ENCODE measurements at regions not wholly inside any gene's neighbourhood (a gene's known extent, or its start where the extent isn't known, plus 50 kb on each side); places are given as distances from the start of the nearest gene placed in this dataset.
A peak's percentile ranks its signal among the peaks of the same experiment; 100 is the strongest.

DNA sequence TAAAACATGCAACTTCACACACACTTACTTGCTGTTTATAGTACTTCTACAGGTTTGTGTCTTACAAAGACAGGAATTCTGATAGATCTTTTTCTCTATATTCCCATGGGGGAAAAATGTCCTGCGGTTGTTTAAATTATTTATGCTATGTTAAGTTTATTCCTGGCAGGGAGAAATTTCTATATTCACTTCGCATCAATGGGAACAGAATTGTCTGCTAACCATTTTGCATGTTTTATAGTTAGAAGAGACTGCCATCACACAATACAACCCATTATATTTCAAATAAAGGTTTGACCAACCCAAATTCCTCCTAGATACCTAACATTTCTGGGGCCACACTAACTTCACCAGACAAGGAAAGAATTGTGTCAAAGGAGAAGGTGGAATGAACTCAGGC, 110.0 kb upstream of the PRR16 start:
- CTCF ChIA-PET = no interaction called here
- peaks cover 6% of the 10 kb centered on the region for H3K9me3 ChIP-seq (ENCODE audit: control insufficient read depth, insufficient read depth, low read length)
- no peak overlapping the region for H2BK20ac ChIP-seq (ENCODE audit: low read depth, low read length)
- no peaks in the 10 kb centered on the region for H3K36me3 ChIP-seq (ENCODE audit: control insufficient read depth, insufficient read depth, low read length)
- H3K56ac ChIP-seq (ENCODE audit: extremely low read depth, insufficient read depth, low read length) = no peak overlapping the region
- H3K4me1 ChIP-seq (ENCODE audit: control insufficient read depth, insufficient read depth, low read length) = no peaks in the 10 kb centered on the region
- intact Hi-C loops (cut with micrococcal nuclease) = no loop called here
- no peaks in the 10 kb centered on the region for H3K27me3 ChIP-seq (ENCODE audit: control insufficient read depth, insufficient read depth, low read length)
- no peak for DNase-seq
- dilution Hi-C loops (cut with HindIII; ENCODE audit: low sequenced_read_pairs, unreplicated experiment) = no loop called here
- H3K4me2 ChIP-seq (ENCODE audit: low read depth, low read length) = no peak overlapping the region
- H3K18ac ChIP-seq (ENCODE audit: low read depth, low read length) = peak overlapping the region; percentile 44; the same call in 1 of the 2 replicates
- no peak overlapping the region for H4K8ac ChIP-seq (ENCODE audit: low read depth in 2 of 2, low read length in 2 of 2)
- no peak overlapping the region for H3K4ac ChIP-seq (ENCODE audit: low read depth, low read length)
- POLR2A ChIA-PET (ENCODE audit: unreplicated experiment) = no interaction called here
- no peak overlapping the region for H2BK120ac ChIP-seq (ENCODE audit: low read depth, low read length)
- no peak overlapping the region for H3K4me3 ChIP-seq (ENCODE audit: insufficient read depth, low read depth, low read length)
- H3K23ac ChIP-seq (ENCODE audit: low read depth, low read length) = no peak overlapping the region
- no peak for ATAC-seq (ENCODE audit: low read depth)
- H4K91ac ChIP-seq (ENCODE audit: insufficient read depth, low read depth, low read length) = no peak overlapping the region
- in situ Hi-C loops (cut with MboI; ENCODE audit: low sequenced_read_pairs) = no loop called here
- H4K20me1 ChIP-seq (ENCODE audit: insufficient read depth, low read length) = no peaks in the 10 kb centered on the region
- H3K14ac ChIP-seq (replicated peaks; ENCODE audit: low read depth, low read length) = no peak overlapping the region
- no peak overlapping the region for H3K27ac ChIP-seq (ENCODE audit: insufficient read depth, low read length)
- TF ChIP-seq RFX5 (IDR thresholded peaks at IDR 0.05; ENCODE audit: low read depth, low read length) (no peak), RAD21 (IDR thresholded peaks at IDR 0.05; ENCODE audit: low read length) (no peak), CEBPB (IDR thresholded peaks at IDR 0.05; ENCODE audit: low read depth, low read length) (no peak)
- H2BK15ac ChIP-seq (ENCODE audit: low read depth, low read length) = no peak overlapping the region
- BruUV-seq (replicated peaks) = no TSS peak
- H2AK9ac ChIP-seq (replicated peaks; ENCODE audit: low read depth, low read length, poor library complexity) = no peak overlapping the region
- no peaks in the 10 kb centered on the region for H3K79me1 ChIP-seq (ENCODE audit: low read depth in 1 of 2, low read length in 2 of 2)
- no peak overlapping the region for H2AK5ac ChIP-seq (ENCODE audit: low read depth, low read length)
- WGBS, 2 experiments (ENCODE audit: extremely low coverage in 2 of 2, insufficient read length in 1 of 2) = no CpG with 5 or more reads among the region's 2 CpGs
- no peak overlapping the region for H3K9ac ChIP-seq (ENCODE audit: low read depth, low read length)
- no peak overlapping the region for H2AFZ ChIP-seq (replicated peaks; ENCODE audit: low read length, poor library complexity)
- no peaks in the 10 kb centered on the region for H3K9me1 ChIP-seq (ENCODE audit: insufficient read depth, low read length)
- no peak overlapping the region for H4K5ac ChIP-seq (ENCODE audit: low read depth, low read length)
- no peak overlapping the region for H2BK5ac ChIP-seq (ENCODE audit: low read depth, low read length, poor library complexity, severe bottlenecking)
